HepG2 (cell line): ENCODE measurements at regions not wholly inside any gene's neighbourhood (a gene's known extent, or its start where the extent isn't known, plus 50 kb on each side); places are given as distances from the start of the nearest gene placed in this dataset.
A peak's percentile ranks its signal among the peaks of the same experiment; 100 is the strongest.

Experiments used
- CHD4 ChIP-seq: fragments of 200-600 bp; sonication (generic); IDR thresholded peaks from 2 replicates; pipeline ENCODE4 v1.7.0; 2017; ENCODE audit warnings: mild to moderate bottlenecking, low read length, borderline replicate concordance
- KLF13 ChIP-seq: sonication (generic); formaldehyde crosslinking; IDR thresholded peaks from 2 replicates; pipeline ENCODE4 v1.4.0; 2020; ENCODE audit warnings: mild to moderate bottlenecking, missing genetic modification reagents
- NR2F6 ChIP-seq, 2 experiments: IDR thresholded peaks; 2 replicates each; pipeline ENCODE4 v1.6.1; 2016; ENCODE audit warnings: antibody characterized with exemption in 1 of 2, mild to moderate bottlenecking in 1 of 2
- PRMT3 ChIP-seq: sonication (generic); formaldehyde crosslinking; IDR thresholded peaks from 2 replicates; pipeline ENCODE4 v1.8.1; 2022; ENCODE audit warnings: low read depth, mild to moderate bottlenecking, moderate library complexity, missing genetic modification reagents, borderline replicate concordance
- SMC3 ChIP-seq: IDR thresholded peaks from 2 replicates; pipeline ENCODE4 v1.6.1; 2011; ENCODE audit warnings: low read length, improper control_type of control experiment
- TBX2 ChIP-seq: sonication (generic); formaldehyde crosslinking; IDR thresholded peaks from 2 replicates; pipeline ENCODE4 v1.5.0; 2020; ENCODE audit warnings: missing genetic modification reagents, mild to moderate bottlenecking, borderline replicate concordance
- ZFP82 ChIP-seq: sonication (generic); formaldehyde crosslinking; IDR thresholded peaks from 2 replicates; pipeline ENCODE4 v1.5.1; 2020; ENCODE audit warnings: mild to moderate bottlenecking, missing genetic modification reagents, borderline replicate concordance
- ZNF607 ChIP-seq: sonication (generic); formaldehyde crosslinking; IDR thresholded peaks from 2 replicates; pipeline ENCODE4 v1.5.1; 2020; ENCODE audit warnings: missing genetic modification reagents, mild to moderate bottlenecking, borderline replicate concordance
- ZNF703 ChIP-seq: sonication (generic); formaldehyde crosslinking; IDR thresholded peaks from 2 replicates; pipeline ENCODE4 v1.5.1; 2020; ENCODE audit warnings: missing genetic modification reagents, mild to moderate bottlenecking, moderate library complexity, borderline replicate concordance
- TF ChIP-seq, protein P1 (sequence below): IDR thresholded peaks from 2 replicates; pipeline ENCODE4 v1.6.1; 2016; ENCODE audit warnings: missing genetic modification reagents, missing compliant biosample characterization
- TF ChIP-seq, protein P2 (sequence below): sonication (generic); formaldehyde crosslinking; IDR thresholded peaks from 2 replicates; pipeline ENCODE4 v1.9.0; 2021; ENCODE audit warnings: mild to moderate bottlenecking, missing genetic modification reagents
- TF ChIP-seq, protein P3 (sequence below): sonication (generic); formaldehyde crosslinking; IDR thresholded peaks from 2 replicates; pipeline ENCODE4 v1.4.0; 2020; ENCODE audit warnings: missing genetic modification reagents
- TF ChIP-seq, protein P4 (sequence below): IDR thresholded peaks from 2 replicates; pipeline ENCODE4 v1.6.1; 2016; ENCODE audit warnings: mild to moderate bottlenecking

DNA sequence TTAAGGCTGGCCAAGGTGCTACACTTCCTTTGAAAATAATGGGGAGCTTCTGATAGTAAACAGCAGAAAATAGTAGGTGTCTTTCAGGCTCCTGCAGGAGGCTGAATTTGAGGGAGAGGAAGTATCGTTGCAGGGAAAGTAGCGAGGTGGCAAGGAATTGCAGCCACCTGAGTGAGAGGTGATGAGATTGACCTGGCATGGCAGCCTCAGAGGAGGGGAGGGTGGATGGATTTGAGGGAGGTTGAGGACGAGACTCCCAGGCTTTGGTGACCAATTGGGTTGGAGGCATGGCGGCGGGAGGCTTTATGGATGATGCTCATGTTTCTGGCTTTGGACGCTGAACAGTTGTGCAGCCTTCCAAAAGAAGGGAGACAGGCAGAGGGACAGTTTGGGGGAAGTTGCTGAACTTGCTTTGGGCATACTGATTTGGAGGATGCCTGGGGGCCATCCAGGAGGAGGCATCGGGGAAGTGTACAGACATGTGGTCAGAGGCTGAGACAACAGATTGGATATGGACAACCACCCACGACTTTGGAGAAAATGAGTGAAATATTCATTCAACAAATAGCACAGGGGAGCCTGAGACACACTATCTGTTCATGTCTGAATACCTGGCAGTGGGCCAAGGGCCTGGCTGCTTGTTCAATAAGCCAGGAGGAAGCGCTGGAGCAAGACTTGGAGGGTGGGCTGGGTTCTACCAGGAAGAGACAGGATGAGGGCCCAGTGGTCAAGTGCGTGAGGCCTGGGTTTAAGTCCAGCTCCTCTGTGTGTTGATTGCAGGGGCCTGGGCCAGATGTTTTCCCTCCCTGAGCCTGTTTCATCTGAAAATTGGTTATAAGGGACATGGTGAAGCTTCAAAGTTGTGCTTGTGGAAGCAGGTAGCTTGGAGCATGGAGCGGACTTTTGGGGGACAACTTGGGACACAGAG is 113.2 kb downstream of the CEBPB start (continued):
- TF ChIP-seq ZNF703 (CRISPR knock-in tag) (no peak), SMC3 (peak; percentile 22; the same call in 1 of the 2 replicates), CHD4 (no peak), TBX2 (CRISPR knock-in tag) (peak; percentile 41; the same call in 1 of the 2 replicates), ZNF607 (CRISPR knock-in tag) (0 out of 2 replicates have a peak, but pooled peaks have one; percentile 22), PRMT3 (CRISPR knock-in tag) (no peak), KLF13 (CRISPR knock-in tag) (no peak), NR2F6 (IDR thresholded peaks at IDR 0.05) (peak; percentile 55; the same call in 1 of the 2 replicates), NR2F6 (CRISPR knock-in tag; IDR thresholded peaks at IDR 0.05) (no peak; the same call in 1 of the 2 replicates), ZFP82 (CRISPR knock-in tag) (0 out of 2 replicates have a peak, but pooled peaks have one; percentile 33)
- TF ChIP-seq, protein P1, sequence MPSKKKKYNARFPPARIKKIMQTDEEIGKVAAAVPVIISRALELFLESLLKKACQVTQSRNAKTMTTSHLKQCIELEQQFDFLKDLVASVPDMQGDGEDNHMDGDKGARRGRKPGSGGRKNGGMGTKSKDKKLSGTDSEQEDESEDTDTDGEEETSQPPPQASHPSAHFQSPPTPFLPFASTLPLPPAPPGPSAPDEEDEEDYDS (CRISPR knock-in tag): no peak
- TF ChIP-seq, protein P2, sequence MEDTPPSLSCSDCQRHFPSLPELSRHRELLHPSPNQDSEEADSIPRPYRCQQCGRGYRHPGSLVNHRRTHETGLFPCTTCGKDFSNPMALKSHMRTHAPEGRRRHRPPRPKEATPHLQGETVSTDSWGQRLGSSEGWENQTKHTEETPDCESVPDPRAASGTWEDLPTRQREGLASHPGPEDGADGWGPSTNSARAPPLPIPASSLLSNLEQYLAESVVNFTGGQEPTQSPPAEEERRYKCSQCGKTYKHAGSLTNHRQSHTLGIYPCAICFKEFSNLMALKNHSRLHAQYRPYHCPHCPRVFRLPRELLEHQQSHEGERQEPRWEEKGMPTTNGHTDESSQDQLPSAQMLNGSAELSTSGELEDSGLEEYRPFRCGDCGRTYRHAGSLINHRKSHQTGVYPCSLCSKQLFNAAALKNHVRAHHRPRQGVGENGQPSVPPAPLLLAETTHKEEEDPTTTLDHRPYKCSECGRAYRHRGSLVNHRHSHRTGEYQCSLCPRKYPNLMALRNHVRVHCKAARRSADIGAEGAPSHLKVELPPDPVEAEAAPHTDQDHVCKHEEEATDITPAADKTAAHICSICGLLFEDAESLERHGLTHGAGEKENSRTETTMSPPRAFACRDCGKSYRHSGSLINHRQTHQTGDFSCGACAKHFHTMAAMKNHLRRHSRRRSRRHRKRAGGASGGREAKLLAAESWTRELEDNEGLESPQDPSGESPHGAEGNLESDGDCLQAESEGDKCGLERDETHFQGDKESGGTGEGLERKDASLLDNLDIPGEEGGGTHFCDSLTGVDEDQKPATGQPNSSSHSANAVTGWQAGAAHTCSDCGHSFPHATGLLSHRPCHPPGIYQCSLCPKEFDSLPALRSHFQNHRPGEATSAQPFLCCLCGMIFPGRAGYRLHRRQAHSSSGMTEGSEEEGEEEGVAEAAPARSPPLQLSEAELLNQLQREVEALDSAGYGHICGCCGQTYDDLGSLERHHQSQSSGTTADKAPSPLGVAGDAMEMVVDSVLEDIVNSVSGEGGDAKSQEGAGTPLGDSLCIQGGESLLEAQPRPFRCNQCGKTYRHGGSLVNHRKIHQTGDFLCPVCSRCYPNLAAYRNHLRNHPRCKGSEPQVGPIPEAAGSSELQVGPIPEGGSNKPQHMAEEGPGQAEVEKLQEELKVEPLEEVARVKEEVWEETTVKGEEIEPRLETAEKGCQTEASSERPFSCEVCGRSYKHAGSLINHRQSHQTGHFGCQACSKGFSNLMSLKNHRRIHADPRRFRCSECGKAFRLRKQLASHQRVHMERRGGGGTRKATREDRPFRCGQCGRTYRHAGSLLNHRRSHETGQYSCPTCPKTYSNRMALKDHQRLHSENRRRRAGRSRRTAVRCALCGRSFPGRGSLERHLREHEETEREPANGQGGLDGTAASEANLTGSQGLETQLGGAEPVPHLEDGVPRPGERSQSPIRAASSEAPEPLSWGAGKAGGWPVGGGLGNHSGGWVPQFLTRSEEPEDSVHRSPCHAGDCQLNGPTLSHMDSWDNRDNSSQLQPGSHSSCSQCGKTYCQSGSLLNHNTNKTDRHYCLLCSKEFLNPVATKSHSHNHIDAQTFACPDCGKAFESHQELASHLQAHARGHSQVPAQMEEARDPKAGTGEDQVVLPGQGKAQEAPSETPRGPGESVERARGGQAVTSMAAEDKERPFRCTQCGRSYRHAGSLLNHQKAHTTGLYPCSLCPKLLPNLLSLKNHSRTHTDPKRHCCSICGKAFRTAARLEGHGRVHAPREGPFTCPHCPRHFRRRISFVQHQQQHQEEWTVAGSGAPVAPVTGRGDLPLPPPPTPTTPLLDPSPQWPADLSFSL (CRISPR knock-in tag): 0 out of 2 replicates have a peak, but pooled peaks have one; percentile 41
- TF ChIP-seq, protein P3, sequence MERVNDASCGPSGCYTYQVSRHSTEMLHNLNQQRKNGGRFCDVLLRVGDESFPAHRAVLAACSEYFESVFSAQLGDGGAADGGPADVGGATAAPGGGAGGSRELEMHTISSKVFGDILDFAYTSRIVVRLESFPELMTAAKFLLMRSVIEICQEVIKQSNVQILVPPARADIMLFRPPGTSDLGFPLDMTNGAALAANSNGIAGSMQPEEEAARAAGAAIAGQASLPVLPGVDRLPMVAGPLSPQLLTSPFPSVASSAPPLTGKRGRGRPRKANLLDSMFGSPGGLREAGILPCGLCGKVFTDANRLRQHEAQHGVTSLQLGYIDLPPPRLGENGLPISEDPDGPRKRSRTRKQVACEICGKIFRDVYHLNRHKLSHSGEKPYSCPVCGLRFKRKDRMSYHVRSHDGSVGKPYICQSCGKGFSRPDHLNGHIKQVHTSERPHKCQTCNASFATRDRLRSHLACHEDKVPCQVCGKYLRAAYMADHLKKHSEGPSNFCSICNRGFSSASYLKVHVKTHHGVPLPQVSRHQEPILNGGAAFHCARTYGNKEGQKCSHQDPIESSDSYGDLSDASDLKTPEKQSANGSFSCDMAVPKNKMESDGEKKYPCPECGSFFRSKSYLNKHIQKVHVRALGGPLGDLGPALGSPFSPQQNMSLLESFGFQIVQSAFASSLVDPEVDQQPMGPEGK (CRISPR knock-in tag): peak; percentile 52
- TF ChIP-seq, protein P4, sequence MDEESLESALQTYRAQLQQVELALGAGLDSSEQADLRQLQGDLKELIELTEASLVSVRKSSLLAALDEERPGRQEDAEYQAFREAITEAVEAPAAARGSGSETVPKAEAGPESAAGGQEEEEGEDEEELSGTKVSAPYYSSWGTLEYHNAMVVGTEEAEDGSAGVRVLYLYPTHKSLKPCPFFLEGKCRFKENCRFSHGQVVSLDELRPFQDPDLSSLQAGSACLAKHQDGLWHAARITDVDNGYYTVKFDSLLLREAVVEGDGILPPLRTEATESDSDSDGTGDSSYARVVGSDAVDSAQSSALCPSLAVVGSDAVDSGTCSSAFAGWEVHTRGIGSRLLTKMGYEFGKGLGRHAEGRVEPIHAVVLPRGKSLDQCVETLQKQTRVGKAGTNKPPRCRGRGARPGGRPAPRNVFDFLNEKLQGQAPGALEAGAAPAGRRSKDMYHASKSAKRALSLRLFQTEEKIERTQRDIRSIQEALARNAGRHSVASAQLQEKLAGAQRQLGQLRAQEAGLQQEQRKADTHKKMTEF: peak; percentile 39; the same call in 1 of the 2 replicates
